Osteoblast (primary cell): ENCODE measurements at regions not wholly inside any gene's neighbourhood (a gene's known extent, or its start where the extent isn't known, plus 50 kb on each side); places are given as distances from the start of the nearest gene placed in this dataset.

ENCODE experiments used
- DNase-seq: peaks from one replicate; pipeline ENCODE4 v3.0.0; 2011; ENCODE audit warnings: low spot score, mixed read lengths; ENCODE audit not compliant: insufficient read length; ENCODE audit errors: missing footprints
- H2AFZ ChIP-seq: 2 replicates; pipeline ENCODE4 v1.6.0; 2011; ENCODE audit warnings: mild to moderate bottlenecking, low read length
- H3K27ac ChIP-seq: 2 replicates; pipeline ENCODE4 v1.5.1; 2011; ENCODE audit warnings: mild to moderate bottlenecking, low read depth, low read length, moderate library complexity
- H3K27me3 ChIP-seq: 2 replicates; pipeline ENCODE4 v1.6.0; 2012; ENCODE audit warnings: mild to moderate bottlenecking, control low read depth, inconsistent platforms, low read length, moderate library complexity; ENCODE audit not compliant: insufficient read depth
- H3K36me3 ChIP-seq: 2 replicates; pipeline ENCODE4 v1.5.1; 2011; ENCODE audit warnings: mild to moderate bottlenecking, low read length, control low read depth, moderate library complexity; ENCODE audit not compliant: insufficient read depth
- H3K4me1 ChIP-seq: 2 replicates; pipeline ENCODE4 v1.5.1; 2011; ENCODE audit warnings: mild to moderate bottlenecking, low read length, control low read depth, moderate library complexity; ENCODE audit not compliant: insufficient read depth
- H3K4me2 ChIP-seq: 2 replicates; pipeline ENCODE4 v1.6.0; 2011; ENCODE audit warnings: mild to moderate bottlenecking, low read length; ENCODE audit not compliant: insufficient read depth
- H3K4me3 ChIP-seq: fragments of 200-600 bp; sonication (generic); 3 replicates; pipeline ENCODE4 v1.5.1; 2012; ENCODE audit warnings: mild to moderate bottlenecking, low read length, inconsistent platforms; ENCODE audit not compliant: insufficient read depth
- H3K79me2 ChIP-seq: 2 replicates; pipeline ENCODE4 v1.6.0; 2012; ENCODE audit warnings: mild to moderate bottlenecking, low read length, control low read depth, inconsistent platforms; ENCODE audit not compliant: insufficient read depth
- H3K9me3 ChIP-seq: 2 replicates; pipeline ENCODE4 v1.5.1; 2011; ENCODE audit warnings: low read depth, low read length, control low read depth
- H4K20me1 ChIP-seq: 2 replicates; pipeline ENCODE4 v1.6.0; 2012; ENCODE audit warnings: mild to moderate bottlenecking, low read length, control low read depth; ENCODE audit not compliant: insufficient read depth
- CTCF ChIP-seq: IDR thresholded peaks from 2 replicates; pipeline ENCODE4 v1.5.1; 2011; ENCODE audit warnings: mild to moderate bottlenecking, low read depth, low read length, moderate library complexity; ENCODE audit errors: extremely low read depth

GRCh38 chr15:96020133-96020532 lies 310.4 kb upstream of the NR2F2 start:
- DNase-seq, result no peak
- no peaks in the 10 kb centered on the region for H3K36me3 ChIP-seq
- H4K20me1 ChIP-seq, result no peaks in the 10 kb centered on the region
- no peak overlapping the region for H3K4me2 ChIP-seq
- no peaks in the 10 kb centered on the region for H3K4me1 ChIP-seq
- no peaks in the 10 kb centered on the region for H3K27me3 ChIP-seq
- no peaks in the 10 kb centered on the region for H3K79me2 ChIP-seq
- H2AFZ ChIP-seq, result no peak overlapping the region
- no peaks in the 10 kb centered on the region for H3K9me3 ChIP-seq
- no peak overlapping the region for H3K4me3 ChIP-seq
- no peak overlapping the region for H3K27ac ChIP-seq
- no peak for TF ChIP-seq CTCF

- H3K4me1 ChIP-seq, result no peaks in the 10 kb centered on the region
- no peak for TF ChIP-seq CTCF
- no peaks in the 10 kb centered on the region for H4K20me1 ChIP-seq
- H3K27me3 ChIP-seq, result no peaks in the 10 kb centered on the region
- no peaks in the 10 kb centered on the region for H3K79me2 ChIP-seq
- no peak for DNase-seq
- H3K27ac ChIP-seq, result no peak overlapping the region
- no peaks in the 10 kb centered on the region for H3K9me3 ChIP-seq
- no peak overlapping the region for H3K4me3 ChIP-seq
- H2AFZ ChIP-seq, result no peak overlapping the region
- H3K4me2 ChIP-seq, result no peak overlapping the region
- no peaks in the 10 kb centered on the region for H3K36me3 ChIP-seq
Observed at GRCh38 chr15:96020797-96021196, 309.7 kb upstream of the NR2F2 start.

GRCh38 chr15:96023081-96023480 lies 307.4 kb upstream of the NR2F2 start:
- H3K4me3 ChIP-seq, result no peak overlapping the region
- no peaks in the 10 kb centered on the region for H4K20me1 ChIP-seq
- H3K79me2 ChIP-seq, result no peaks in the 10 kb centered on the region
- no peak overlapping the region for H2AFZ ChIP-seq
- H3K27ac ChIP-seq, result no peak overlapping the region
- H3K4me2 ChIP-seq, result no peak overlapping the region
- DNase-seq, result no peak
- no peaks in the 10 kb centered on the region for H3K9me3 ChIP-seq
- TF ChIP-seq CTCF, result no peak
- no peaks in the 10 kb centered on the region for H3K36me3 ChIP-seq
- H3K4me1 ChIP-seq, result no peaks in the 10 kb centered on the region
- H3K27me3 ChIP-seq, result no peaks in the 10 kb centered on the region

- H4K20me1 ChIP-seq, result no peaks in the 10 kb centered on the region
- no peak overlapping the region for H2AFZ ChIP-seq
- H3K9me3 ChIP-seq, result no peaks in the 10 kb centered on the region
- H3K4me2 ChIP-seq, result no peak overlapping the region
- no peaks in the 10 kb centered on the region for H3K4me1 ChIP-seq
- no peak overlapping the region for H3K27ac ChIP-seq
- no peak for TF ChIP-seq CTCF
- H3K36me3 ChIP-seq, result no peaks in the 10 kb centered on the region
- no peak for DNase-seq
- no peaks in the 10 kb centered on the region for H3K79me2 ChIP-seq
- no peaks in the 10 kb centered on the region for H3K27me3 ChIP-seq
- no peak overlapping the region for H3K4me3 ChIP-seq
Observed at GRCh38 chr15:96027501-96027900, 303.0 kb upstream of the NR2F2 start.
